ENCODE measurements at regions not wholly inside any gene's neighbourhood (a gene's known extent, or its start where the extent isn't known, plus 50 kb on each side); places are given as distances from the start of the nearest gene placed in this dataset.
"Not testable (repeated sequence)": the region's sequence is repeated elsewhere in the genome, so short reads cannot be mapped to it uniquely, and the experiment has no call there.

GRCh38 chr12:105892362-105892910, 246.3 kb downstream of the NUAK1 start:
- Histone ChIP-seq H3K4me1 (ENCODE audit: control insufficient read depth in 1 of 2, insufficient read depth in 2 of 2, low read length in 2 of 2) (no peaks in the 10 kb centered on the region), H3K9me3 (replicated peaks in 1 of 2; ENCODE audit: control insufficient read depth in 1 of 2, insufficient read depth in 1 of 2, low read length in 2 of 2) (peaks cover 0 to 5% of the 10 kb centered on the region in 2 donors), H2AFZ (ENCODE audit: insufficient read depth, low read depth, low read length, poor library complexity, severe bottlenecking) (no peak overlapping the region), H3K4me2 (replicated peaks; ENCODE audit: extremely low read depth, low read length, poor library complexity, severe bottlenecking) (no peak overlapping the region), H3K27me3 (ENCODE audit: control insufficient read depth in 2 of 2, insufficient read depth in 2 of 2, low read length in 2 of 2) (peaks cover 0 to 2% of the 10 kb centered on the region in 2 donors), H3K4me3 (replicated peaks in 1 of 3; ENCODE audit: low read depth in 2 of 3, low read length in 3 of 3) (no peak overlapping the region), H3K79me2 (ENCODE audit: insufficient read depth, low read length) (no peaks in the 10 kb centered on the region), H4K20me1 (ENCODE audit: insufficient read depth, low read length) (no peaks in the 10 kb centered on the region), H3K36me3 (replicated peaks in 1 of 2; ENCODE audit: control insufficient read depth in 1 of 2, insufficient read depth in 2 of 2, low read length in 2 of 2) (no peaks in the 10 kb centered on the region), H3K9ac (ENCODE audit: insufficient read depth, low read length, poor library complexity, severe bottlenecking) (no peak overlapping the region), H3K27ac (ENCODE audit: low read depth in 1 of 2, low read length in 2 of 2) (no peak overlapping the region)
- H3K36me3 Mint-ChIP-seq = no peaks in the 10 kb centered on the region
- H3K9me3 Mint-ChIP-seq = peaks cover 0 to 4% (median 0%) of the 10 kb centered on the region in 7 donors
- TF ChIP-seq CTCF (IDR thresholded peaks at IDR 0.05) = no peak
- intact Hi-C loops (cut with micrococcal nuclease) = no loop called here
- H3K27ac Mint-ChIP-seq = no peak overlapping the region
- 92% methylated on average over 2 of the region's 4 CpGs for WGBS (ENCODE audit: insufficient coverage)
- no peak overlapping the region for H3K4me3 Mint-ChIP-seq
- no peaks in the 10 kb centered on the region for H3K27me3 Mint-ChIP-seq (ENCODE audit: low read depth in 3 of 3)
- H3K4me1 Mint-ChIP-seq = no peaks in the 10 kb centered on the region
- DNase-seq = no peak

- H3K9ac ChIP-seq (ENCODE audit: insufficient read depth, low read length, poor library complexity, severe bottlenecking); H3K9me3 Mint-ChIP-seq; H4K20me1 ChIP-seq (ENCODE audit: insufficient read depth, low read length); H2AFZ ChIP-seq (ENCODE audit: insufficient read depth, low read depth, low read length, poor library complexity, severe bottlenecking); H3K36me3 Mint-ChIP-seq; H3K27ac ChIP-seq (ENCODE audit: low read depth in 1 of 2, low read length in 2 of 2); H3K79me2 ChIP-seq (ENCODE audit: insufficient read depth, low read length); H3K36me3 ChIP-seq (replicated peaks in 1 of 2; ENCODE audit: control insufficient read depth in 1 of 2, insufficient read depth in 2 of 2, low read length in 2 of 2); H3K9me3 ChIP-seq (replicated peaks in 1 of 2; ENCODE audit: control insufficient read depth in 1 of 2, insufficient read depth in 1 of 2, low read length in 2 of 2); H3K27me3 Mint-ChIP-seq (ENCODE audit: low read depth in 3 of 3); H3K4me1 ChIP-seq (ENCODE audit: control insufficient read depth in 1 of 2, insufficient read depth in 2 of 2, low read length in 2 of 2); H3K4me2 ChIP-seq (replicated peaks; ENCODE audit: extremely low read depth, low read length, poor library complexity, severe bottlenecking); DNase-seq; H3K27me3 ChIP-seq (ENCODE audit: control insufficient read depth in 2 of 2, insufficient read depth in 2 of 2, low read length in 2 of 2); intact Hi-C loops (cut with micrococcal nuclease); H3K4me3 Mint-ChIP-seq; H3K27ac Mint-ChIP-seq; H3K4me1 Mint-ChIP-seq; H3K4me3 ChIP-seq (replicated peaks in 1 of 3; ENCODE audit: low read depth in 2 of 3, low read length in 3 of 3): not testable (repeated sequence)
- WGBS (ENCODE audit: insufficient coverage) = no CpG with 5 or more reads among the region's 10 CpGs
Observed at GRCh38 chr12:105895197-105895832, 243.4 kb downstream of the NUAK1 start.
